NCI-H524 treated with DMSO at 0.1 percent for 48 hours (cell line): ENCODE measurements at regions not wholly inside any gene's neighbourhood (a gene's known extent, or its start where the extent isn't known, plus 50 kb on each side); places are given as distances from the start of the nearest gene placed in this dataset.
"Not testable (repeated sequence)": the region's sequence is repeated elsewhere in the genome, so short reads cannot be mapped to it uniquely, and the experiment has no call there.

Experiments used
- DNase-seq: peaks from one replicate; lab custom pipeline; 2025; lab: John Stamatoyannopoulos, UW

- no peak for DNase-seq
Measured at GRCh38 chr9:71632776-71633175, 135.5 kb downstream of the CEMIP2 start.

- no peak for DNase-seq
Measured at GRCh38 chr9:71630377-71630995, 137.8 kb downstream of the CEMIP2 start.

GRCh38 chr9:71629578-71630215 is 138.6 kb downstream of the CEMIP2 start:
- DNase-seq: no peak

GRCh38 chr9:71628247-71628646 is 140.1 kb downstream of the CEMIP2 start:
- no peak for DNase-seq

GRCh38 chr9:71627537-71627936 is 140.8 kb downstream of the CEMIP2 start:
- no peak for DNase-seq

GRCh38 chr9:71626395-71626794 is 141.9 kb downstream of the CEMIP2 start:
- DNase-seq: no peak

- DNase-seq: no peak
Measured at GRCh38 chr9:71624728-71625127, 143.6 kb downstream of the CEMIP2 start.

GRCh38 chr9:71620746-71621145 is 147.6 kb downstream of the CEMIP2 start:
- DNase-seq: no peak

- DNase-seq: no peak
Measured at GRCh38 chr9:71620331-71620730, 148.0 kb downstream of the CEMIP2 start.

- no peak for DNase-seq
Measured at GRCh38 chr9:71619926-71620325, 148.4 kb downstream of the CEMIP2 start.

- no peak for DNase-seq
Measured at GRCh38 chr9:71614409-71615010, 153.8 kb downstream of the CEMIP2 start.

- no peak for DNase-seq
Measured at GRCh38 chr9:71612889-71613288, 155.4 kb downstream of the CEMIP2 start.

- DNase-seq: no peak
Measured at GRCh38 chr9:71609448-71609830, 158.9 kb downstream of the CEMIP2 start.

- no peak for DNase-seq
Measured at GRCh38 chr9:71608825-71609447, 159.4 kb downstream of the CEMIP2 start.

GRCh38 chr9:71608021-71608420 is 160.3 kb downstream of the CEMIP2 start:
- DNase-seq: no peak

GRCh38 chr9:71607461-71607881 is 160.8 kb downstream of the CEMIP2 start:
- no peak for DNase-seq

GRCh38 chr9:71604197-71605063 is 163.9 kb downstream of the CEMIP2 start:
- no peak for DNase-seq

- no peak for DNase-seq
Measured at GRCh38 chr9:71602652-71603051, 165.7 kb downstream of the CEMIP2 start.

GRCh38 chr9:71595762-71596161 is 172.6 kb downstream of the CEMIP2 start:
- not testable (repeated sequence) for DNase-seq

GRCh38 chr9:71594541-71594940 is 173.8 kb downstream of the CEMIP2 start:
- DNase-seq: no peak

GRCh38 chr9:71592400-71592799 is 175.9 kb downstream of the CEMIP2 start:
- DNase-seq: no peak

- DNase-seq: no peak
Measured at GRCh38 chr9:71590362-71590761, 178.0 kb downstream of the CEMIP2 start.
